Inflammatory macrophage treated with lipopolysaccharide for 4 hours (primary cell): ENCODE measurements at regions not wholly inside any gene's neighbourhood (a gene's known extent, or its start where the extent isn't known, plus 50 kb on each side); places are given as distances from the start of the nearest gene placed in this dataset.

Experiments
- DNase-seq: peaks from one replicate; pipeline ENCODE4 v3.0.0-alpha.2; 2020

DNA sequence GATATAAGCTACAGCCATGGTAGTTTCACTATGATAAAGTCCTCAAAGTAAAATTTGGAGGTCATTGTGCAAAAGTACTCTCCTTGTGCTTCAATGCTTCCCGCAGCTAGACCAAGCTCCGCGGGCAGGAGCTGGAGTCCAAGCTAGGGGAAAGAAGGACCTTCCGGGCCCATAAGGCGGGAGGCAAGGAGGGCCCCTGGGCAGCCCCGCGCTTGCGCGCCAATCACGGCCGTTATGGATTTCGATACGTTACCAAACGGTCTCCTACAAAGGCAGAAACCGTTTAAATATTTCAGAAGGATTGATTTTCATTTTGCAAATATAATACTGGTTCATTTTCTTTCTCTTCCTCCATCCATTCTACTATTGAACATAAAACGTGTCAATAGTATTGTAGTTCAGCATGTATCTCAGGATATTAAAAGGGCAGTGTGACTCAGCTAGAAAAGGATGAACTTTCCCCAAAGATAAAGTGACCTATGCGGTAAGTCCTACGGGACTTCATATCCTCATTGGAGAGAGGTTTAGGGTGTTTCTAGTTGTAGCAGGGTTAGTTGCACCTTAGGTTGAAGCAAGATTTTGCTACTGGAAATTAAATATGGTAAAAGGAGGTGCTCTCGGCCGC is 128.0 kb downstream of the KIF20B start:
- no peak for DNase-seq

DNA sequence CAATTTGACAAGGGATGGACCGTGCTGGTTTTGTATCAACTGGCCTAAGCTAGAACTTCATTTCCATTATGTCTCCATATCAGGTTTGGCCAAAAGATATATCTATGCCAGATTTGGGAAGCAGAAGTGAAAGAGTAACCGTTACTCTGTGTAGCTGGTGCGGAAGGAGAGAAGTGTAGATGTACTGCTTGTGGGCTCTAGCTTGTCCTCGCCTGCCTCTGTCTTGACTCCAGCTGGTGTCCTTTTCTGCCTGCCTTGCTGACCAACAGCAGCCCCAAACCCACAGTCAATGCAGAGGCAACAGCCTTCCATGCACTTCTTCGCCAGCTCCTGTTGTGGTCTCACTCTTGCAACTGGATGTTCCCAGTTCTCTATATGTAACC is 128.5 kb downstream of the KIF20B start:
- no peak for DNase-seq

DNA sequence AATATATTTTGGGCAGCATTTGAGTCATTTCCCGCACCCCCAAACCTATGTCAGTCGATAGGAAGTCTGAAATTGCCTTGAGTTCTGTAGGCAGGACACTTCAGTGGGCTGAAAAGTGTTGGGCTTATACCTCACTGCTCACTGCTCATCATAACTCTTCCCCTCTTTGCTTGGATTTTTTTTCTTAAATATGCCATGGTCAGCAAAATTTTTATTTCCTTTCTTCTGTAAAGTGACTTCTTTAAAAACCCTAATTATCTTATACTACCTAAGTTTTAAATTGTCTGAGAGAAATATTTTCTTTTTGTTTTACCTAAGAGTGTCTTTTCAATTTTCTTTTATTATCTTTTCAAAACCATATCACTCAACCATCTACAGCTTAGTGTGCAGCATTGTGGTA is 129.2 kb downstream of the KIF20B start:
- no peak for DNase-seq

DNA sequence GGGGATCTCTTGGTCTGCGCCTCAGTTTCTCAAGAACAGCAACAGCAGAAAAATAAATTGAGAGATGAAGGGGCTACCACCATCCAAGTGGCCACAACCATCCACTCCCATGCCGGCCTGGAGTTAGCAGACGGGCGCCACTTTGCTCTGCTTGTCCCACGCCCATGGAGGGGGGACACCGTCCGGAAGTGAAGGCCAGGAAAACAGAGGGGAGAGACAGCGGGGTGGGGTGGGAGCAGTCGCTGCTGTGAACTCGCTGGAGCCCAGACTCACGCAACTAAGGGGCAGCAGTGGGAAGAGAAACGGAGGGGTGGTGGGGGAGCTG is 135.4 kb downstream of the KIF20B start:
- DNase-seq = no peak

DNA sequence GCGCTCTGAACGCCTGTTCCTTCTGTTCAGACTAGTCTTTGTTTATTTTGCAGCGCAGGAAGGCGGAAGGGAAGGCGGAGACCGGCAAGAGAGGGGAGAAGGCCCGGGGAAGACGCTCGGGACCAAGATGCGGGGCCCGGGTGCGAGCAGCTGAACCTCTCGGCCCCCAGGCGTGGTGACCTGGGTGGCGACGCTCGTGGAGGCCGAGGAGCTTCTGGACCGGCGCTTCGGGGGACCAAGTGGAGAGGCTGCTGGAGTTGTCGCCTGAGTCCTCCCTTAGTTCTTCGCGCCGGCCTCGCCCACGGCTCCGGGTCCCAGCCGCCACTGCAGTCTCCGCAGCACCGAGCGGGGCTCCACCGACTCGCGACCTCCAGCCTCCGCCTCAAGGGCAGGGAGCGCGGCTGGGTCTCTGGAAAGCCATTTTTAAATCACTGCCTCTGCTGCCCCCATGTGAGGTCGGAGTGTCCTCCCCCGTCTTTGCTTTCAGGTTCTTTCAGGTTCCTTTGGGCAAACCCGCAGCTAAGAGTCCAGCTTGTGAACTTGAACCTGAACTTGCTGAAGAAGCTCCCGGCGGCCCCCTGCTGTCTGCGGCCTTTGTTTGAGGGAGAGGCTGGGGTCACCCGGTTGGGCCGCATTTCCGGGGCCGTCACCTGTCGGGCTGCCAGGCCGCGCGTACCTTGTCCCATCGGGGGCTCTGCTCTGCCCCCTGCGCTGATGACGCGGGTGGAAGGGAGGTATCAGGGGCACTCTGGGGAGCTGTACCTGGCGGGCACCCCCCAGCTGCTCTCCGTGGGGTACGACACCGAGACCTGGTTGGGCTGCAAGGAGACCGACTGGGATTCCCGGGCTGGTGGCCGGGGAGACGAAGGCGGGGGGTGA is 136.0 kb downstream of the KIF20B start:
- DNase-seq = no peak

DNA sequence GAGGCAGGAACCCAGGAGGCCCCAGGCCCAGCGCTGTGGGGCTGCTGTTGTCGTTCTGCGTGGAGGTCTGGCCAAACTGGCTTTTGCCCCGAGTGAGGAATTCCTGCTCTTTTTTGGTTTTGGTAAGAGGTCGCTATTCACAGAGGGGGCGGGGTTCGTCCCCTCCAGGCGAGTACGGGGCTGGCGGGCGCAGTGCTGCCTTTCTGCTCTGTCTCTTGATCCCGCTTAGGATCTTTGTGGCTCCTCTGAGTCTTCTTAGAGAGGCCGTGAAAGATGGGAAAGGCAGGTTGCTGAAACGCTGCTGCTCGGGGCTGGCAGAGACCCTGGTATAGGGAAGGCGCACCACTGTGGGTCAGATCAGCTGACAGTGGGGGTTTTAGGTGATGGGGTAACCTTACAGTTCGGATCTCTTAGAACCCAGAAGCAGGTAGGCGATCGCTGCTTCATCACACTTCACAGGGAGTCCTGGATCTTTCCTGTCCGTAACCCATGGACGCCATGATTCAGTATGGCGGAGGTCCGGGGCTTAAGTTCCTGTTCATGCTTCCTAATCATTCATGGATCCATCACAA is 136.7 kb downstream of the KIF20B start:
- DNase-seq = no peak

DNA sequence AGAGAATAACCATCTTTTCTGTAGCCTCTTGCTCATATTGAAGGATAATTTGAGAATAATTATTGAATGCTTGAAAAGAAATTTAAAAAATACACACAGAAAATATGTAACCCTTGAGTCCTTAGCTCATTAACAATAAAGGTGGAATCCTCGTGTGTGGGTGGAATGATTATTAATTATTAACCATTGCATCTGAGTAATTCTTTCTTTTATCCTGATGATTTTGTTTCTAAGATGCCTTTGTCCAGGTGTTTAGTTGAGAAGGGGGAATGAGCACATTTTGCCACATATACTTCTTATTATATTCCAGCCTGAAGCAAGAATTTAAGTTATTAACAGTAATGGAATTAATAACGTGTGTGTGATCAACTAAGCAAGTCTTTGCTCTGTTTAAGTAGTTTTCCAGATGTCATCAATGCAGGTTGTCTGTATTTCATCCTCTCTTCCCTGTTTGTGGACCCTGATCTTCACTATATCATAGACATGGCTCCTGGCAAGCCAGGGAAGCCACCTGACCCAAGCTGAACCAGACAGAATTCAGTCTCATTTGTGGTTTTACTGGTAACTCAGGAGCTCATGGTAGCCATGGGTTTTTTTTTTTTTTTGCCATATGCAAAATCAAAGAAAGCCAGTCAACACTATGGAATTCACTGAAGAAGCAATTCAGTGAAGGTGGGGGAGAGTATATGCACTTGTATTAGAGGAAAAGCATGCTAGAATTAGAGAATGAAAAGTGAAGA is 144.3 kb downstream of the KIF20B start:
- DNase-seq = no peak

DNA sequence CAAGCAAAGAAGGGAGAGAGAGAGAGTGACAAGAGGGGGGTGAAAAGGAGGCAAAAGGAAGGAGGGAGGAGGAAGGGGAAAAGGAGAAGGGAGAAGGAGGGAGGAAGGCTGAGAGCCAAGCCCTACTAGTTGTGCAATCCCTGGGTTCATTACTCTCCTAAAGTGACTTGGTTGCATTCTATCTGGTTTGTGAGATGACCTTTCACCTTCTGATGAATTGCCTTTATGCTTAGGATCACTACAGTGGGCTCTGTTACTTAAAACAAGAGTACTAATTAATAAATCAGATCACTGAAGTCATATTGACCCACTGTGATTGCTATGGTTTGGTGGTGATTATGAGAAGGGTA is 144.9 kb downstream of the KIF20B start:
- no peak for DNase-seq

DNA sequence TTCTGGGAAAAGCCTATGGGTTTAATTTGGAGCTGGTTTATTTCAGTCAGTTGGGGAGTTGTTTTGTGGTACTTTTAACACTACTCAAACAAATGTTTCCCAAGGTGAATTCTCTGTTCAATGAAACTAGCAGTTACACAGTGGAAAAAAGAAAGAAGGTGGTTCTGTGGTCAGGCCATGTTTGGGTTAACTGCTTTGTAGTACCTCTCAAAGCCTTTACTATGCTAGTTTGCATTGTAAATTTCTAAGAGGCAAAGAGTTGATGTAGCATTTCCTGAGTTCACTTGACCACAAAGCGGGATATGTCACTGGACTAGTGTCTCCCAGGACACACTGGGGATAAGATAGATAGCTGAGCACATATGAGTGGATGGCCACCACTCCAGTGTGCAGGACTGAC is 145.4 kb downstream of the KIF20B start:
- DNase-seq = no peak

DNA sequence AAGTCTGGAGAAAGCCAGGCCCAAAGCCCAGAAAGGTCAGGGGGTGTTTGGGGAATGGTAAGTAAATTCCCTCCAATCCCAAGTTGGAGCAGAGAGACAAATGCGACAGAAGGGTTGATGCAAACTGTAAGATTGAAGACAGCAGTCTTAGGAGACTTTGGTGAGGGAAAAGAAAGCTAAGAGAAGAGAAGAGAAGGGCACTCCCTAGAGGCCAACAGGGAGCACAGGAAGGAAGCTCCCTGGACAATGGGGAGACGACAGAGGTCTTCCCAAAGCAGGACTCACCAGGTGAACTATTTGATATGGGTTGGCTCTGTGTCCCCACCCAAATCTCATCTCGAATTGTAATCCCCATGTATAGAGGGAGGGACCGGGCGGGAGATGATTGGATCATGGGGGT is 151.5 kb downstream of the KIF20B start:
- DNase-seq = no peak

DNA sequence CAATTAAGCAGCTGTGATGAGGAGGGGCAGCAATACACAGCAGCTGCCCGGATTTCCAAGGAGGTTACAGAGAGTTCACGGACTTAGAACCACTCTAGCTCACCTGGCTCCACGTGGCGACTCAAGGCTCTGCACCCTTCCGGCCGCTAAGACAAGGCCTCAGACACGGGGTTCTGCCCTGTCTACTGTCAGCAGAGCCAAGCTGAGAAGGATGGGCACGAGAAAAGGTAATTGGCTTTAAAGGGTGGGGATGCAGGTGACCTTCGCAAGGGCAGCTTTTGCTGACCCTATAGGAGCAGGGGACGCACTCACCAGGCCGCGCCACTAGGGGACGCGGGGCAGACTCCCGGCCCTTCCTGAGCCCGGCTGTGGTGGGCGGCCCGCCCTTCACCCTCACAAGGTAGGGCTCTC is 152.4 kb downstream of the KIF20B start:
- DNase-seq = no peak

DNA sequence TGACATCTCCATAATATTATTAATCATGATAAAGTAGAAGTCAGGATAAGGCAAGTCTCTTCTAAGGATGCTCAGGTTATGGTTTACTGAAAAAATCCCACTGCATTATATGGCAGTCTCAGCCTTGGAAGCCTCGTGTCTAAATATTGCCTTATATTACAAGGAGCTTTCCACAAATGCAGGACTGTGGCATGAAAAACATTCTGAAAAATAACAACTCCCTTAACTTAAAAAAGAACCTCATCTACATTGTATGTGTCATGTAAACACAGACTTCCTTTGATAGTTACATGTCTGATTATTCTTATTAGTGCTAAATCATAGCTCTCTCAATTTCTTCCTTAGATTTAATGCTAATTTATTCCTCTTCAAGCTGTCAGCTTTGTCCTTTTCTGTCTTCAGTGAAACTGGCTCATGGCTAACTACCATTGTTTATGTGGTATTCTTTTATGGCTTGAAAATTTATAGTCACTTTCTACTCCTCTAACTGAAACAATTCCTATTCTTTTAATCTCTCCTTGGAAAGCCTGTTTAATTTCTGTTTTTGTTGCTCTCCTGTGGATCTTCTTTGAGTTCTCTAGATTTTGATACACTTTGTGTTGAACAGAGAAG is 156.1 kb downstream of the KIF20B start:
- no peak for DNase-seq

DNA sequence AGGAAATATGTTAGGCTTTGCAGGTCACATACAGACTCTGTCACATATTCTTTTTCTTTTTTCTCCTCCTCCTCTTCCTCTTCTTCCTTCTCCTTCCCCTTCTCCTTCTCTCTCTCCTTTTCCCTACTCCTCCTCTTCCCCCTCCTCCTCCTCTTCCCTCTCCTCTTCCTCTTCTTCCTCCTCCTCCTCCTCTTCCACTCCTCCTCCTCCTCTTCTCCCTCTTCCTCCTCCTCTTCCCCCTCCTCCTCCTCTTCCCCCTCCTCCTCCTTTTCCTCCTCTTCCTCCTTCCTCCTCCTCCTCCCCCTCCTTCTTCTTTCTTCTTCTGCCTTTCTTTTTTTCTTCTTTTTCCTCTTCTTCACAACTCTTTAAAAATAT is 159.8 kb downstream of the KIF20B start:
- DNase-seq = no peak

DNA sequence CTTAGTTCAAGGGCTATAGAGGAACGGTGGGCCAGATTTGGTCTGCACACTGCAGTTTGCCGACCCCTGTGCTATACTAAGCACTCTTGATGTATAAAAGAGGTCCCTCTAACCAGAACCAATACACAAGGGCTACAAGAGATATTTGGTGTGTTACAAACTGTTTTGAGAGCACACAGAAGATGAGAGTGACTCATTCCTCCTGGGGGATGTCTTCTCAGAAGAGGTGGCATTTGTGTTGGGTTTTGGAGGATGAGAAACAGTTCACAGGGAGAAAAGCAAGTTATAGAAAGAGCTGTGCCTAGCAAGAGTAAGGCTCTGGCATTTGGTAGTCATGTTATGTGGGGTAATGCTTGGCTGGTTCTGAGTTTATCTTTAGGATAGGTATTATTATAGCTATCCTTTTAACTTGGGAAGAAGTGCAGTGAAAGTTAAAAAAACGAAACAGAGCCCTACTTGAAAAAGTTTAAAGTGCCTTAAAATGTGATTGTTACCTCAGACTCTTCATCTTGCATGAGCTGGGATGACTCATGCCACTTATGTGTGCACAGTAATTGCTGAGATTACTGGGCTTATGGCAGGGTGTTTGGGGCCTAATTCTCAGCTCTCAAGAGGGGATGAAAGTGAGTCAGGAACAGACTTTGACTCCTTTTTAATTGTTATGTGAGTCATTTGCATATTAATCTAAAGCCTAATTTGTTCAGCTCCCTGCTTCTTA is 160.4 kb downstream of the KIF20B start:
- peak; percentile 48 for DNase-seq

DNA sequence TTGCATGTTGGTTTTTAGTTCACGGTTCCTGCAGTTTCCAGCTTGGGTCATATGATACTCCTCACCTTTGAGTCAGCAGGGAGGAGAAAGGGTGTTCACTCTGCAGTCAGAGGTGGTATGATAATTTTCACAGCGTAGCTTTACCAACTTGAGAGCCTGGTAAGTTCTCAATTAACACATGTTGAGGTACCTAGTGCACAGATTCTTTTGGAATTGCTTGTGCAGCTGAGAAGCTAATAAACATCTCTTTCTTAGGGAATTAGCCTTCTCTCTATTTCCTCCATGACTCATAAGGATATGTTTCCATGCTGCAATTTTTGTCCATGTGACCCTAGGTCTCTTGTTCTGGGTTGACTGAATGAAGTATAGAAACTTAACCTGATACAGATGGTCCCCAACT is 166.6 kb downstream of the KIF20B start:
- DNase-seq = peak; percentile 14

DNA sequence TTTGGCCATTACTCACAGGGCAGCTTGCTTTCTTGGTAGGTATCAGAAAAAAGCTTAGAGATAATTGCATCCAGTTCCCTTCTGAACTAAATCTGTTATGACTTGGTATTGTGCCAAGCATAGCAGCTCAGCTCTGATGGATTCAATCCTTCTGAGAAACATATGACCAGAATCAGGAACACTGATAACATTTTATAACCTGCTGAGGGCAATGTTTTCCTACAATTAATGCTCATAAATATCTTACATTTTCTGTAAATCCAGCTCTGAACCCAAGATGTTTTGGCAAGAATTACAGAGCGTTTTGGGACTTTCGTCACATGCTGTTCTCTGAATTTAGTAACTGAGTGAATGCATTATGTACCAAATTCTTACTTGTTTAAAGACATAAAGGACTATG is 167.8 kb downstream of the KIF20B start:
- no peak for DNase-seq

DNA sequence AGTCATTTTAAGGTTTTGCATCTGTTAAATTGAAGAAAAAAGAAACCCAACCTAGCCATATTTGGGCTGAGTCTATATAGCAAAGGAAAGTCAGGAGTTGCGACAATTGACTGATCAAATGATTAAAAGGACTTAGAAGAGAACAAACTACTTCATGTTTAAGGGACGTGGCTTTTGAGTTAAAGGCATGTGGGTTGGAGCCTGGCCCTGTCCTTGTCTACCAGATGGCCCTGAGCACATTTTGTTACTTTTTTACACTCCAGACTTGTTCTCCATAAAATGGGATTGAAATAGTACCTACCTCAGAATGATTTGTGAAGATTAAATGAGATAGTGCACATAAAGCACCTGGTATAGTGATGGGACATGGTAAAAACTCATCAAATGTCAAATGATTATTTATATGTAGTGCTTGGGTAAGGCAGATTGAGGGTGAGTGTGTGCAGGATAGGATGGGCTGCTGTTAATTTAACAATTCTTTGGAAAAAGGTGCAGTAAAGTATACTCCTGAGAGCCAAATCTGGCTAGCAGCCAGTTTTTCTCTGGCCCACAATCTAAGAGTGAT is 168.3 kb downstream of the KIF20B start:
- DNase-seq = no peak

DNA sequence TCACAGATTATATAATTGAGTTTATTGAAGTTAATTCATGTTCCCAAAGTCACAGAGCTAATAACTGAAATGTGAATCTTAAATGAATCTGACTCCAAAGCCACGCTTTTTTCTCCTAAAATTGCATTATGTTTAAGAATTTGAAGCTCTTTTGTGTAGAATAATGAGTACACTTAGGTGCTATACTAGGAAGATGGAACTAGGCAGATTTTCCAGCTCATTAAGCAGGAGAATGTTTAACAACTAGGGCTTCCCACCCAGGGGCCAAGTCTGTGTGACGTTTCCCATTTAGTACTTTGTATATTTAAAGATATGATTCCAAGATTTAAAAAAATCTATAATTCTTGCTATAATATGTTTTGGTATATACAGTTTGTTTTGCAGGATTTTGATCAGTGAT is 169.5 kb downstream of the KIF20B start:
- no peak for DNase-seq

DNA sequence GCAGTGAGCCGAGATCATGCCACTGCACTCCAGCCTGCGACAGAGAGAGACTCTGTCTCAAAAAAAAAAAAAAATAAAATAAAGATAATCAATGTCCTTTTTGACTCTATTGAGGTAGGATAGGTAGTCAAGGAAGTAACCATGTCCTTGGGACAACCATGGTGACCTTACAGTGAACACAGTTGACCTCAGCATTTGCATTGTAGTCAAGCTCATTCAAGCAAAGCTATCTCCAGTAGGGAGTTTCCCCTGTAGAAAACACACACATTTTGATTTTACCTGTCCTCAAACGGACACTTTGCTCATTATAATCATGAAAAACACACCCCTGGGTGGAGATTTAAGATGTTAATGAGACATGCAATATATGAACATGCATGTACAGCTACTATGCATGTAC is 171.7 kb downstream of the KIF20B start:
- no peak for DNase-seq

DNA sequence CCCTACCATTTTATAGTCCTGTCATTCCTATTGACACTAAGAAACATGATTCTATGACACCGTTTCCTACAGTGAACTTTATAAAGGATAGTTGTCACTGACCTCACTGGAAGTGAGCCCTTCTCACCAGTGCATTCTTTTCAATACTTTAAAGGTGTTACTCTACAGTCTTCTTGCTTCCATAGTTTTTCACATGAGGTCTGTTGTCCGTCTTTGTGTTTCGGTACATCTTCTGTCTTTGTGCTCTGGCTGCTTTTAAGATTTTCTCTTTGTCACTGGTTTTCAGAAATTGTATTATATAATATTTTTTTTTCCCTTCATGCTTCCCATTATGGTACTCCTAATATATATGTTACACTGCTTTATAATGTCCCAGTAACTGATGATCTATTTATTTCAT is 174.2 kb downstream of the KIF20B start:
- no peak for DNase-seq

DNA sequence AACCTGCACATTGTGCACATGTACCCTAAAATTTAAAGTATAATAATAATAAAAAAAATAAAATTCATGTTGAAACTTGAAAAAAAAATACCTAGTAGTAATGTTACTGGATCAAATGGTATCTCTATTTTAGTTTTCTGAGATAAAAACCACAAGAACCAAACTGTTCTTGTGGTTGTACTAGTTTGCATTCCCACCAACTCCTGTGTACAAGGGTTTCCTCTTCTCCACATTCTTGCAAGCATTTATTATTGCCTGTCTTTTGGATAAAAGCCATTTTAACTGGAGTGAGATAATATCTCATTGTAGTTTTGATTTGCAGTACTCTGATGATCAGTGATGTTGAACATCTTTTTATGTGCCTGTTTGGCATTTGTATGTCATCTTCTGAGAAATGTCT is 177.7 kb downstream of the KIF20B start:
- no peak for DNase-seq

DNA sequence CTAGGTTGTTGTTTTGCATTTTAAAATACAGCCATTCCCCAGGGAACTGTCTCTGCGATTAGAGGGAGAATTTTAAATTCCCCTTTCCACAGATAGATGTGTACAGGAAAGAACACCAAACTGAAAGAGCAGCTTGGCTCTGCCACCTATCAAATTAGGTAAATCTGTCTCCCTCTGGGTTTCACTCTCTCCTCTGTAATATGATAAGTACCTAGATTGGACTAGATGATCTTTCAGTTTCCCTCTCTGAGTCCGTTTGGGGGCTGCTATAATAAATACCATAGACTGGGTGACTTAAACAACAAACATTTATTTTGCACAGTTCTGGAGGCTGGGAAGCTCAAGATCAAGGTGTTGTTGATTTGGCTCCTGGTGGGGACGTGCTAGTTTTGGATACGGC is 186.0 kb downstream of the KIF20B start:
- no peak for DNase-seq

DNA sequence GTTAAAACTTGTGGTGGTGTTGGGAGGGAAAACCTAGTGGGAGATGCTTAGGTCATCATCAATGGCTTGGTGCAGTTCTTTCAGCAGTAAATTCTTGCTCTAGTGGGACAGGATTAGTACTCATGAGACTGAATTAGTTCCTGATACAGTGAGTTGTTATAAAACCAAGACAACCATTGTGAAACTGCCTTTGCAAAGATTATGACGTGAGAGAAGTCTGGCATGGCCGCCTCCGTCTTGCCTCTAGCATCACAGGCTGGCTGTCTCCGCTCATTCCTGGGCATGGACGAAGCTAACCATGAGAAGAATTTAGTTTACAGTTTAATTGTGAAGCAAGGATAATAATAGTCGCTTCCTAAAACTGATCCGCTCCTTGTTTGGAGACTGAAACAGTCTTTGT is 186.4 kb downstream of the KIF20B start:
- DNase-seq = peak; percentile 82
